Kidney epithelial cell (primary cell): ENCODE measurements at regions not wholly inside any gene's neighbourhood (a gene's known extent, or its start where the extent isn't known, plus 50 kb on each side); places are given as distances from the start of the nearest gene placed in this dataset.
"Not testable (repeated sequence)": the region's sequence is repeated elsewhere in the genome, so short reads cannot be mapped to it uniquely, and the experiment has no call there.

Source experiments
- DNase-seq: peaks from one replicate; pipeline ENCODE4 v3.0.0-alpha.2; 2010; ENCODE audit warnings: low read depth
- H3K27me3 ChIP-seq: 2 replicates; pipeline ENCODE4 v1.6.0; 2011; ENCODE audit warnings: low read length; ENCODE audit not compliant: control insufficient read depth, insufficient read depth
- H3K36me3 ChIP-seq: 2 replicates; pipeline ENCODE4 v1.5.1; 2011; ENCODE audit warnings: low read length; ENCODE audit not compliant: control insufficient read depth, insufficient read depth
- H3K4me3 ChIP-seq: 2 replicates; pipeline ENCODE4 v1.5.1; 2011; ENCODE audit warnings: low read depth, mild to moderate bottlenecking, control low read depth, low read length
- CTCF ChIP-seq: IDR thresholded peaks from 2 replicates; pipeline ENCODE4 v1.5.1; 2011; ENCODE audit warnings: mild to moderate bottlenecking, moderate library complexity, low read length, control low read depth, inconsistent platforms; ENCODE audit not compliant: insufficient read depth, poor library complexity, severe bottlenecking

- Histone ChIP-seq H3K36me3 (no peaks in the 10 kb centered on the region), H3K4me3 (no peak overlapping the region), H3K27me3 (no peaks in the 10 kb centered on the region)
- no peak for TF ChIP-seq CTCF
- DNase-seq, result no peak
Observed at GRCh38 chr18:22701795-22702194, 231.3 kb upstream of the RBBP8 start.

DNA sequence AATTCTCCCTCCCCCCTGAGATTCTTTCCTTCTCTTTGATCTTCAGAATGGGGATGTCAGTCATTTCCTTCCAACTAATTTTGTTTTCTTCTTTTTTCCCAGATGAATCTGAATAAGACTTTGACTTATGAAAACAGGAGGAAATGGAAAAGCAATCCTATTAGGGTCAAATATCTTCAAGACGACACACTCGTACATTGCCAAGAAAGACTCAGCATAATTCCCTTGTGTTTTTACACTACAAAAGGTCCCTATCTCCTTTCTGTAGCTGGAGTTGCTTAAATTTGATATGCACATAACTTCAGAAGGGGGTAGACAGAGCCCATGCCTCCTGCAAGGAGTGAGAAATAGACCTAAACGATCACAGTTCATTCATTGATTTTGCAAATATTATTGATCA, 230.3 kb upstream of the RBBP8 start:
- Histone ChIP-seq H3K27me3 (no peaks in the 10 kb centered on the region), H3K36me3 (no peaks in the 10 kb centered on the region), H3K4me3 (no peak overlapping the region)
- no peak for TF ChIP-seq CTCF
- no peak for DNase-seq

DNA sequence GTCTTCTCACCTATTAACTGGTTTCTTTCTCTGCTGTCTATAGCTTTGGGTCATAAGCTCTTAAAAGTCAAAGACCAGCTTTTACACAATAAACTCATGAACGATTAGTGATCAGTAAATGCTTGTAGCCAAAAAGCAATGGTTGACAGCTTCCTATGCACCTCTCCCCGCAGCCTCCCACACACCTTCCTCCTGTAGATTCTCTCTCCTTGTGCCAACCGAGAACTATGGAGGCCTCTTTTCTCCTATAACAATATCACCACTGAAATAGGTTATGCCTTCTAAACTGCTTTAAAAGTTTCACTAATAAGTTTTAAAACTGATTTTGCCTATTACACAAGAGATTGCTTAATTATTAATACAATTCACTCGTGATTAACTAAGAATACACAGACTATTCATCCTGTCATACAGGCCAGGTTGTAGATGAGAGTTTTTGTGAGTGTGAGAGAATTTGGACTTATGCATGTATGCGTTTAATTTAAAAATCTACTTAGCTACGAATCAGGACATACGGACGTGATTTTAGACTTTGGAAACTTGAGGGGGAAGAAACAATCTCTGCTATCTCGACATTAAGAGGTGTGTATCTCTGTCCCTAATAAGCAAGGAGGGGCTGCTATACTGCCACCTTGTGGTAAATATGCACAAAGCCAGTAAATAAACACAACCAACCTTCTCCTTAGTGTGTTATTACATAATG, 229.1 kb upstream of the RBBP8 start:
- no peaks in the 10 kb centered on the region for H3K36me3 ChIP-seq
- DNase-seq, result no peak
- no peak overlapping the region for H3K4me3 ChIP-seq
- H3K27me3 ChIP-seq, result no peaks in the 10 kb centered on the region
- TF ChIP-seq CTCF, result peak; percentile 68

GRCh38 chr18:22704586-22704918, 228.6 kb upstream of the RBBP8 start:
- H3K36me3 ChIP-seq, result no peaks in the 10 kb centered on the region
- H3K27me3 ChIP-seq, result no peaks in the 10 kb centered on the region
- DNase-seq, result no peak
- TF ChIP-seq CTCF, result no peak
- no peak overlapping the region for H3K4me3 ChIP-seq

GRCh38 chr18:22705328-22705727, 227.8 kb upstream of the RBBP8 start:
- TF ChIP-seq CTCF, result no peak
- Histone ChIP-seq H3K4me3 (no peak overlapping the region), H3K27me3 (no peaks in the 10 kb centered on the region), H3K36me3 (no peaks in the 10 kb centered on the region)
- DNase-seq, result no peak

GRCh38 chr18:22706025-22706424, 227.1 kb upstream of the RBBP8 start:
- not testable (repeated sequence) for H3K4me3 ChIP-seq, H3K36me3 ChIP-seq, H3K27me3 ChIP-seq, DNase-seq
